ENCODE measurements at regions not wholly inside any gene's neighbourhood (a gene's known extent, or its start where the extent isn't known, plus 50 kb on each side); places are given as distances from the start of the nearest gene placed in this dataset.

DNA sequence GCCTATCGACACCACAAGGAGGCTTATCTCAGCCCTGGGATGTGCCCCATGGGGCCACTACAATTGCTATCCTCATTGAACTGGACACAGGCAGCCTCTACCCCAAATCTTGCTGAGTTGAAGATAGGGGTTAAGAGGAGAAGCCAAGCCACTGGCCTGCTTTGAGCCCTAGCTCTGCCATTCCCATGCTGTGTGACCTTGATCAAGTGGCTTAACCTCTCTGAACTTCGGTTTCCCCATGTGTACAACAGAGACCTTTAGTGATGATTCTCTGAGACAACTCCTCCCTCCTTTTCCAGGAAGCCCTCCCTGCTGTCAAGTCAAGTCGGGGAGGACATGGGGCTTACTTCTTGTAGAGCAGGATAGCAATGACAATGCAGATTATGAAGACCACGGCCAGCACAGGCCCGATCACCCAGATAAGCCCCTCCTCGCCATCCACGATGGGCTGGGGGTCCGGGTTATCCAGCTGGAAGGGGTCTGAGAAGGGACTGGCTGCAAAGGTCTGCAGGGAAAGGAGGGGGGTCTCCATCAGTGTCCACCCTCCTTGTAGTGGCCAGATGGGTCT is 121.6 kb downstream of the PTPRS start:
- DNase-seq, result no peak
- Mint-ChIP-seq H3K4me3 (no peak overlapping the region), H3K27ac (no peak overlapping the region; a peak in 1 of 7 replicates), H3K36me3 (ENCODE audit: insufficient read depth in 1 of 3, low read depth in 3 of 3) (peaks cover 6 to 75% (median 60%) of the 10 kb centered on the region in 3 experiments), H3K4me1 (no peaks in the 10 kb centered on the region; a peak in 1 of 4 replicates), H3K9me3 (peaks cover 0 to 2% of the 10 kb centered on the region in 2 experiments; a peak in 2 of 5 replicates), H3K27me3 (ENCODE audit: low read depth) (no peaks in the 10 kb centered on the region; the same call in 1 of the 2 replicates)
- H4K5ac ChIP-seq (ENCODE audit: insufficient read length, low read depth, low read length), result no peak overlapping the region
- no peak overlapping the region for H2BK5ac ChIP-seq (ENCODE audit: insufficient read length, low read length)
- H3K4ac ChIP-seq (ENCODE audit: low read depth, low read length), result no peak overlapping the region
- H3K9me3 ChIP-seq (ENCODE audit: control insufficient read depth, low read depth, low read length), result no peaks in the 10 kb centered on the region
- no peak overlapping the region for H3K27ac ChIP-seq (ENCODE audit: insufficient read length, low read depth, low read length)
- no peak overlapping the region for H3K9ac ChIP-seq (ENCODE audit: extremely low read depth, insufficient read length, low read length)
- H4K8ac ChIP-seq (replicated peaks; ENCODE audit: insufficient read length, low read depth, low read length), result no peak overlapping the region
- H3K14ac ChIP-seq (ENCODE audit: insufficient read depth, low read length), result no peak overlapping the region
- no peaks in the 10 kb centered on the region for H3K27me3 ChIP-seq (ENCODE audit: insufficient read depth, low read length)
- no peak overlapping the region for H4K91ac ChIP-seq (ENCODE audit: insufficient read length, low read depth, low read length)
- no peak overlapping the region for H2BK12ac ChIP-seq (ENCODE audit: insufficient read length, low read depth, low read length)
- no peak overlapping the region for H2BK120ac ChIP-seq (ENCODE audit: low read depth, low read length, poor library complexity, severe bottlenecking)
- no peak overlapping the region for H3K23ac ChIP-seq (ENCODE audit: insufficient read length, low read depth, low read length)
- H3K79me2 ChIP-seq (ENCODE audit: insufficient read depth, low read length), result no peaks in the 10 kb centered on the region
- H3K4me1 ChIP-seq (ENCODE audit: insufficient read depth, low read length), result no peaks in the 10 kb centered on the region
- H3K79me1 ChIP-seq (ENCODE audit: insufficient read depth, low read depth, low read length, poor library complexity, severe bottlenecking), result no peaks in the 10 kb centered on the region
- H2AFZ ChIP-seq (ENCODE audit: low read length), result no peak overlapping the region
- H3K56ac ChIP-seq (ENCODE audit: insufficient read length, low read depth, low read length), result no peak overlapping the region
- no peaks in the 10 kb centered on the region for H4K20me1 ChIP-seq (ENCODE audit: control insufficient read depth, insufficient read depth, insufficient read length)
- H2BK15ac ChIP-seq (ENCODE audit: low read depth, low read length), result no peak overlapping the region
- no peak overlapping the region for H3T11ph ChIP-seq (ENCODE audit: low read length)
- TF ChIP-seq, protein P1, sequence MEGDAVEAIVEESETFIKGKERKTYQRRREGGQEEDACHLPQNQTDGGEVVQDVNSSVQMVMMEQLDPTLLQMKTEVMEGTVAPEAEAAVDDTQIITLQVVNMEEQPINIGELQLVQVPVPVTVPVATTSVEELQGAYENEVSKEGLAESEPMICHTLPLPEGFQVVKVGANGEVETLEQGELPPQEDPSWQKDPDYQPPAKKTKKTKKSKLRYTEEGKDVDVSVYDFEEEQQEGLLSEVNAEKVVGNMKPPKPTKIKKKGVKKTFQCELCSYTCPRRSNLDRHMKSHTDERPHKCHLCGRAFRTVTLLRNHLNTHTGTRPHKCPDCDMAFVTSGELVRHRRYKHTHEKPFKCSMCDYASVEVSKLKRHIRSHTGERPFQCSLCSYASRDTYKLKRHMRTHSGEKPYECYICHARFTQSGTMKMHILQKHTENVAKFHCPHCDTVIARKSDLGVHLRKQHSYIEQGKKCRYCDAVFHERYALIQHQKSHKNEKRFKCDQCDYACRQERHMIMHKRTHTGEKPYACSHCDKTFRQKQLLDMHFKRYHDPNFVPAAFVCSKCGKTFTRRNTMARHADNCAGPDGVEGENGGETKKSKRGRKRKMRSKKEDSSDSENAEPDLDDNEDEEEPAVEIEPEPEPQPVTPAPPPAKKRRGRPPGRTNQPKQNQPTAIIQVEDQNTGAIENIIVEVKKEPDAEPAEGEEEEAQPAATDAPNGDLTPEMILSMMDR (conservative IDR thresholded peaks at IDR 0.05), result no peak
- H2AK5ac ChIP-seq (ENCODE audit: insufficient read length, low read length), result no peak overlapping the region
- H3K23me2 ChIP-seq (ENCODE audit: insufficient read length, low read depth, low read length, poor library complexity, severe bottlenecking), result no peaks in the 10 kb centered on the region
- H3K4me2 ChIP-seq (ENCODE audit: insufficient read depth, insufficient read length, low read length), result no peak overlapping the region
- H3K18ac ChIP-seq (ENCODE audit: insufficient read length, low read depth, low read length), result no peak overlapping the region
- no peak overlapping the region for H2BK20ac ChIP-seq (ENCODE audit: low read depth, low read length, poor library complexity, severe bottlenecking)
- WGBS (ENCODE audit: extremely low coverage, insufficient read length, low lambda C conversion rate), result no CpG with 5 or more reads among the region's 8 CpGs
